Ovary (tissue), 3 donors: ENCODE measurements at regions not wholly inside any gene's neighbourhood (a gene's known extent, or its start where the extent isn't known, plus 50 kb on each side); places are given as distances from the start of the nearest gene placed in this dataset.

Experiments
- POLR2A ChIP-seq: fragments of 450-650 bp; IDR thresholded peaks from one replicate; pipeline ENCODE4 v1.6.1; 2017; ENCODE audit warnings: antibody characterized with exemption, mild to moderate bottlenecking, moderate library complexity
- TF ChIP-seq, protein P1 (sequence below), 3 donors: fragments of 450-650 bp in 2 of 3; fragments of 200-600 bp in 1 of 3; IDR thresholded peaks; one replicate each; pipeline versions ENCODE4 v1.5.1 to v1.8.0; 2016 to 2022; ENCODE audit warnings: antibody characterized with exemption in 3 of 3, mild to moderate bottlenecking in 1 of 3
- donor health status: DM: no; HTN: no; CAD: no.

DNA sequence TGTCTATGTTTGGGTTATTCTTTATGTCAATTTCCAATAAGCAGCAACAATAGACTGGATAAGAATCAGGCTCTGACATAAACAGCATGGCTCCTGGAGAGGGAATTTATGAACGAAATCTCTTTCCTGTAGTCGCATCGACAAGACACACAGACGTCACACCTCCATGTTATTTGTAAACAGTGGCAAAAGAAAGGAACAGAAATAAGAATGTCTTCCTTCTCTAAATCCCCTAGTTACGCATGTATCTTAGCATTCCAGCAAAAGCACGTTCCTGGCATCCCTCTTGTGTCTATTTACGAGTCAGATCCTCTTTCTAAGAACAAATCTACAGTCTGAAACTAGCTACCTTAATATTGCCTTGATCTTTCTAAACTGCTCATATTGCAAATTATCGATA lies 559.1 kb upstream of the JAG1 start:
- TF ChIP-seq, protein P1, sequence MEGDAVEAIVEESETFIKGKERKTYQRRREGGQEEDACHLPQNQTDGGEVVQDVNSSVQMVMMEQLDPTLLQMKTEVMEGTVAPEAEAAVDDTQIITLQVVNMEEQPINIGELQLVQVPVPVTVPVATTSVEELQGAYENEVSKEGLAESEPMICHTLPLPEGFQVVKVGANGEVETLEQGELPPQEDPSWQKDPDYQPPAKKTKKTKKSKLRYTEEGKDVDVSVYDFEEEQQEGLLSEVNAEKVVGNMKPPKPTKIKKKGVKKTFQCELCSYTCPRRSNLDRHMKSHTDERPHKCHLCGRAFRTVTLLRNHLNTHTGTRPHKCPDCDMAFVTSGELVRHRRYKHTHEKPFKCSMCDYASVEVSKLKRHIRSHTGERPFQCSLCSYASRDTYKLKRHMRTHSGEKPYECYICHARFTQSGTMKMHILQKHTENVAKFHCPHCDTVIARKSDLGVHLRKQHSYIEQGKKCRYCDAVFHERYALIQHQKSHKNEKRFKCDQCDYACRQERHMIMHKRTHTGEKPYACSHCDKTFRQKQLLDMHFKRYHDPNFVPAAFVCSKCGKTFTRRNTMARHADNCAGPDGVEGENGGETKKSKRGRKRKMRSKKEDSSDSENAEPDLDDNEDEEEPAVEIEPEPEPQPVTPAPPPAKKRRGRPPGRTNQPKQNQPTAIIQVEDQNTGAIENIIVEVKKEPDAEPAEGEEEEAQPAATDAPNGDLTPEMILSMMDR (IDR thresholded peaks at IDR 0.05): no peak
- no peak for TF ChIP-seq POLR2A
